ENCODE measurements at regions not wholly inside any gene's neighbourhood (a gene's known extent, or its start where the extent isn't known, plus 50 kb on each side); places are given as distances from the start of the nearest gene placed in this dataset.

DNA sequence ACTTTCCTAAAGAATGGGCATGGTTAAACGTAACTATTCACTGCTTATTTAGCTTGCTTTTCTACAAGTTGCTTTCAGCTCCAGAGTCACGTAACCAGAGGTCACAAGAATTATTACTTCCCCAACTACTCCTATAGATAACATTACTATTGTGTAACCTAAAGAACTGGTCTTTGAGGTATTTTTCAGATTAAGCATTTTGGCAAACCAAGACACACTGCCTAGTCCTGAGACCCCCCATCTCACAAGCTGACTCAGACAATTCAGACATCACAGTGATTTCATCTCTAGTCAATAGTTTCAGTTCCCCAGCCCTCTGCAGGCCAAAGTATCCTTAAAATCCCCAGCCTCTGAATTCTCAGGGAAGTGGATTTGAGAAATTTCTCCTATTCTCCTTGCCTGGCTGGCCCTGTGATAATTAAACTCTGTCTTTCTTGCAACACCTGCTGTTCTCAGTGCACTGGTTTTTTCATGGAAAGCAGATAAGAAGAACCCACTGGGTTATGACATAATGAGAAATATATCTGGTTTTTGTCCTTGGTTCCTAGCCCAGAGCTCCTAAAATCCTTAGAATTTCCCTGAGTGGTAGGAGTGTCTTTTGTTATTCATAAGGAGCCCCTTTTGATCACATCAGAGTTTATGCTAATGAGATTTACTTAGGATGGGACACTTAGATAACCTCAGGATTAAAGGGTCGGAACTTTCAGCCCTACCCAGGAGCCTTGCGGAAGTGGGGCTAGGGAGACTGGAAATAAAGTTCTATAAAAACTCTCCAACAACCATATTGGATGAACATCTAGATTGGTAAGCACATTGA is 1310.8 kb upstream of the CHAC2 start:
- TF ChIP-seq POLR2AphosphoS5 (IDR thresholded peaks at IDR 0.05) (no peak), POLR2A (IDR thresholded peaks at IDR 0.05) (no peak)
- TF ChIP-seq, protein P1, sequence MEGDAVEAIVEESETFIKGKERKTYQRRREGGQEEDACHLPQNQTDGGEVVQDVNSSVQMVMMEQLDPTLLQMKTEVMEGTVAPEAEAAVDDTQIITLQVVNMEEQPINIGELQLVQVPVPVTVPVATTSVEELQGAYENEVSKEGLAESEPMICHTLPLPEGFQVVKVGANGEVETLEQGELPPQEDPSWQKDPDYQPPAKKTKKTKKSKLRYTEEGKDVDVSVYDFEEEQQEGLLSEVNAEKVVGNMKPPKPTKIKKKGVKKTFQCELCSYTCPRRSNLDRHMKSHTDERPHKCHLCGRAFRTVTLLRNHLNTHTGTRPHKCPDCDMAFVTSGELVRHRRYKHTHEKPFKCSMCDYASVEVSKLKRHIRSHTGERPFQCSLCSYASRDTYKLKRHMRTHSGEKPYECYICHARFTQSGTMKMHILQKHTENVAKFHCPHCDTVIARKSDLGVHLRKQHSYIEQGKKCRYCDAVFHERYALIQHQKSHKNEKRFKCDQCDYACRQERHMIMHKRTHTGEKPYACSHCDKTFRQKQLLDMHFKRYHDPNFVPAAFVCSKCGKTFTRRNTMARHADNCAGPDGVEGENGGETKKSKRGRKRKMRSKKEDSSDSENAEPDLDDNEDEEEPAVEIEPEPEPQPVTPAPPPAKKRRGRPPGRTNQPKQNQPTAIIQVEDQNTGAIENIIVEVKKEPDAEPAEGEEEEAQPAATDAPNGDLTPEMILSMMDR (IDR thresholded peaks at IDR 0.05) = no peak

All from transverse colon (tissue), 4 donors.